ENCODE measurements at regions not wholly inside any gene's neighbourhood (a gene's known extent, or its start where the extent isn't known, plus 50 kb on each side); places are given as distances from the start of the nearest gene placed in this dataset.

GRCh38 chr11:116527180-116527991 lies 245.4 kb downstream of the BUD13 start:
- no peaks in the 10 kb centered on the region for H3K4me1 ChIP-seq
- no peak overlapping the region for H3K4me3 ChIP-seq
- TF ChIP-seq, protein P1, sequence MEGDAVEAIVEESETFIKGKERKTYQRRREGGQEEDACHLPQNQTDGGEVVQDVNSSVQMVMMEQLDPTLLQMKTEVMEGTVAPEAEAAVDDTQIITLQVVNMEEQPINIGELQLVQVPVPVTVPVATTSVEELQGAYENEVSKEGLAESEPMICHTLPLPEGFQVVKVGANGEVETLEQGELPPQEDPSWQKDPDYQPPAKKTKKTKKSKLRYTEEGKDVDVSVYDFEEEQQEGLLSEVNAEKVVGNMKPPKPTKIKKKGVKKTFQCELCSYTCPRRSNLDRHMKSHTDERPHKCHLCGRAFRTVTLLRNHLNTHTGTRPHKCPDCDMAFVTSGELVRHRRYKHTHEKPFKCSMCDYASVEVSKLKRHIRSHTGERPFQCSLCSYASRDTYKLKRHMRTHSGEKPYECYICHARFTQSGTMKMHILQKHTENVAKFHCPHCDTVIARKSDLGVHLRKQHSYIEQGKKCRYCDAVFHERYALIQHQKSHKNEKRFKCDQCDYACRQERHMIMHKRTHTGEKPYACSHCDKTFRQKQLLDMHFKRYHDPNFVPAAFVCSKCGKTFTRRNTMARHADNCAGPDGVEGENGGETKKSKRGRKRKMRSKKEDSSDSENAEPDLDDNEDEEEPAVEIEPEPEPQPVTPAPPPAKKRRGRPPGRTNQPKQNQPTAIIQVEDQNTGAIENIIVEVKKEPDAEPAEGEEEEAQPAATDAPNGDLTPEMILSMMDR (IDR thresholded peaks at IDR 0.05): no peak
- intact Hi-C loops (cut with DNase I): no loop called here
- H3K9me3 ChIP-seq: peaks cover 0 to 2% of the 10 kb centered on the region in 2 donors
- DNase-seq (ENCODE audit: low spot score in 2 of 2): peak in 1 of 2 donors; percentile 34
- no peaks in the 10 kb centered on the region for H3K36me3 ChIP-seq
- no peak overlapping the region for H3K27ac ChIP-seq
- no peaks in the 10 kb centered on the region for H3K27me3 ChIP-seq

- intact Hi-C loops (cut with DNase I): no loop called here
Observed at GRCh38 chr11:116525961-116526495, 246.8 kb downstream of the BUD13 start.

GRCh38 chr11:116519499-116519898 lies 253.3 kb downstream of the BUD13 start:
- H3K27ac ChIP-seq: no peak overlapping the region
- no peak for DNase-seq (ENCODE audit: low spot score in 2 of 2)
- H3K27me3 ChIP-seq: no peaks in the 10 kb centered on the region
- TF ChIP-seq, protein P1 (IDR thresholded peaks at IDR 0.05): no peak
- H3K4me1 ChIP-seq: no peaks in the 10 kb centered on the region
- H3K9me3 ChIP-seq: no peaks in the 10 kb centered on the region
- H3K36me3 ChIP-seq: no peaks in the 10 kb centered on the region
- H3K4me3 ChIP-seq: no peak overlapping the region
- intact Hi-C loops (cut with DNase I): no loop called here

More at GRCh38 chr11:116525961-116526495, 246.8 kb downstream of the BUD13 start:
- Histone ChIP-seq H3K9me3 (peaks cover 0 to 2% of the 10 kb centered on the region in 2 donors), H3K27ac (no peak overlapping the region), H3K36me3 (no peaks in the 10 kb centered on the region), H3K27me3 (no peaks in the 10 kb centered on the region), H3K4me1 (no peaks in the 10 kb centered on the region), H3K4me3 (no peak overlapping the region)
- TF ChIP-seq, protein P1 (IDR thresholded peaks at IDR 0.05): no peak
- DNase-seq (ENCODE audit: low spot score in 2 of 2): peak in 1 of 2 donors; percentile 12

DNA sequence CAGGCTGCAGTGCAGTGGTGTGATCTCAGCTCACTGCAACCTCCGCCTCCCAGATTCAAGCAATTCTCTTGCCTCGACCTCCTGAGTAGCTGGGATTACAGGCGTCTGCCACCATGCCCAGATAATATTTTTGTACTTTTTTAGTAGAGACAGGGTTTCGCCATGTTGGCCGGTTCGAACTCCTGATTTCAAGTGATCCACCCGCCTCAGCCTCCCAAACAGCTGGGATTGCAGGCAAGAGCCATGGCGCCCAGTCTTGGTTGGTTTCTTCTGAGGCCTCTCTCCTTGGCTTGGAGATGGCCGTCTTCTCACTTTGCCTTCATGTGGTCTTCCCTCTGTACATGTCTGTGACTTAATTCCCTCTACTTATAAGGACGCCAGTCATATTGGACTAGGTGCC lies 254.6 kb downstream of the BUD13 start:
- no peak overlapping the region for H3K27ac ChIP-seq
- no peaks in the 10 kb centered on the region for H3K4me1 ChIP-seq
- H3K4me3 ChIP-seq: no peak overlapping the region
- no peaks in the 10 kb centered on the region for H3K9me3 ChIP-seq
- H3K27me3 ChIP-seq: no peaks in the 10 kb centered on the region
- no peaks in the 10 kb centered on the region for H3K36me3 ChIP-seq
- DNase-seq (ENCODE audit: low spot score in 2 of 2): peak in 1 of 2 donors; percentile 9
- intact Hi-C loops (cut with DNase I): no loop called here
- TF ChIP-seq, protein P1 (IDR thresholded peaks at IDR 0.05): no peak

DNA sequence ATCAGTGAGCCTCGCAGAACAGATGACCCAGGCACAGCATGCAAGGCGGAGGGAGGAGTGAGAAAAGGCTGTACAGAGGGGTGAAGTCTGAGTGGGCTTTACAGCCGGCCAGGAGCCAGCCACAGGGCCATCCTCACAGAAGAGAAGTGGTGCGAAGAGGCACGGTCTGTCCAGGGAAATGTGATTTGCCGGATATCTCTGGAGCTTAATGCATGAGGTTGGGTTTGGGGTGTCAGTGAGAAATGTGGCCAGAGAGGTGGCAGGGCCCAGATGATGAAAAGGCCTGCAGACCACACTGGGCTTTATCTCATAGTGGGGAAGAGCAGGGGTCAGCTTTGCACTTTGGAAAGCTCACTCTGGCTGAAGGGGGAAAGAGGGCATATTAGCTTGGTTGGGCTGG lies 255.2 kb downstream of the BUD13 start:
- peak in 1 of 2 donors; percentile 27 for DNase-seq (ENCODE audit: low spot score in 2 of 2)
- TF ChIP-seq, protein P1 (IDR thresholded peaks at IDR 0.05): no peak
- H3K36me3 ChIP-seq: no peaks in the 10 kb centered on the region
- H3K9me3 ChIP-seq: no peaks in the 10 kb centered on the region
- no peaks in the 10 kb centered on the region for H3K4me1 ChIP-seq
- no peaks in the 10 kb centered on the region for H3K27me3 ChIP-seq
- H3K4me3 ChIP-seq: no peak overlapping the region
- no peak overlapping the region for H3K27ac ChIP-seq
- intact Hi-C loops (cut with DNase I): no loop called here
